Ishikawa (cell line): ENCODE measurements at regions not wholly inside any gene's neighbourhood (a gene's known extent, or its start where the extent isn't known, plus 50 kb on each side); places are given as distances from the start of the nearest gene placed in this dataset.

Source experiments
- CEBPB ChIP-seq: IDR thresholded peaks from 2 replicates; pipeline ENCODE4 v1.6.1; 2012
- CREB1 ChIP-seq: IDR thresholded peaks from 2 replicates; pipeline ENCODE4 v1.6.1; 2012; ENCODE audit warnings: low read depth
- EGR1 ChIP-seq: IDR thresholded peaks from 2 replicates; pipeline ENCODE4 v1.6.1; 2012
- EP300 ChIP-seq: IDR thresholded peaks from 2 replicates; pipeline ENCODE4 v1.6.1; 2012; ENCODE audit warnings: borderline replicate concordance
- FOXM1 ChIP-seq: IDR thresholded peaks from 2 replicates; pipeline ENCODE4 v1.6.1; 2012; ENCODE audit warnings: low read depth, borderline replicate concordance
- MAX ChIP-seq: IDR thresholded peaks from 2 replicates; pipeline ENCODE4 v1.6.1; 2012
- NFIC ChIP-seq: IDR thresholded peaks from 2 replicates; pipeline ENCODE4 v1.6.1; 2012
- RAD21 ChIP-seq: IDR thresholded peaks from 2 replicates; pipeline ENCODE4 v1.6.1; 2012; ENCODE audit warnings: low read depth
- REST ChIP-seq: IDR thresholded peaks from 2 replicates; pipeline ENCODE4 v1.6.1; 2012; ENCODE audit warnings: low read depth, mild to moderate bottlenecking
- TAF1 ChIP-seq: IDR thresholded peaks from 2 replicates; pipeline ENCODE4 v1.6.1; 2012; ENCODE audit warnings: low read depth, mild to moderate bottlenecking
- TCF12 ChIP-seq: IDR thresholded peaks from 2 replicates; pipeline ENCODE4 v1.6.1; 2012; ENCODE audit warnings: low read depth
- TEAD4 ChIP-seq: IDR thresholded peaks from 2 replicates; pipeline ENCODE4 v1.6.1; 2012
- USF1 ChIP-seq: IDR thresholded peaks from 2 replicates; pipeline ENCODE4 v1.6.1; 2012
- YY1 ChIP-seq: IDR thresholded peaks from 2 replicates; pipeline ENCODE4 v1.6.1; 2012; ENCODE audit warnings: low read depth
- ZBTB7A ChIP-seq: IDR thresholded peaks from 2 replicates; pipeline ENCODE4 v1.6.1; 2012; ENCODE audit warnings: low read depth

GRCh38 chr10:64059884-64060283 lies 538.7 kb downstream of the REEP3 start:
- TF ChIP-seq TAF1, result no peak
- TF ChIP-seq CEBPB, result no peak
- TF ChIP-seq ZBTB7A, result no peak
- no peak for TF ChIP-seq NFIC

GRCh38 chr10:64060389-64060788 lies 539.2 kb downstream of the REEP3 start:
- TF ChIP-seq REST, result no peak
- no peak for TF ChIP-seq CREB1
- no peak for TF ChIP-seq YY1
- TF ChIP-seq RAD21, result no peak
- no peak for TF ChIP-seq FOXM1
- TF ChIP-seq EGR1, result no peak
- no peak for TF ChIP-seq USF1

GRCh38 chr10:64062793-64063192 lies 541.6 kb downstream of the REEP3 start:
- TF ChIP-seq EP300 (no peak), EGR1 (no peak), TAF1 (no peak), NFIC (no peak), USF1 (no peak), ZBTB7A (no peak), FOXM1 (no peak)

GRCh38 chr10:64067009-64067606 lies 545.9 kb downstream of the REEP3 start:
- TF ChIP-seq ZBTB7A, result no peak
- no peak for TF ChIP-seq EGR1
- no peak for TF ChIP-seq MAX
- no peak for TF ChIP-seq YY1
- no peak for TF ChIP-seq TEAD4
- TF ChIP-seq CEBPB, result no peak
- TF ChIP-seq CREB1, result no peak
- no peak for TF ChIP-seq RAD21
- TF ChIP-seq EP300, result no peak
- TF ChIP-seq REST, result no peak
- no peak for TF ChIP-seq TCF12
- no peak for TF ChIP-seq FOXM1
- TF ChIP-seq NFIC, result no peak
- no peak for TF ChIP-seq USF1
- TF ChIP-seq TAF1, result no peak

- TF ChIP-seq RAD21 (no peak), CEBPB (0 out of 2 replicates have a peak, but pooled peaks have one; percentile 30)
Measured at GRCh38 chr10:64067859-64068258, 546.7 kb downstream of the REEP3 start.

- TF ChIP-seq EGR1 (no peak), NFIC (no peak), MAX (no peak), CREB1 (no peak), USF1 (no peak), REST (no peak), TAF1 (no peak), EP300 (no peak), RAD21 (no peak), TEAD4 (no peak), FOXM1 (no peak), YY1 (no peak), CEBPB (no peak), ZBTB7A (no peak), TCF12 (no peak)
Measured at GRCh38 chr10:64070241-64070640, 549.0 kb downstream of the REEP3 start.
